Eye (tissue), 1 donor: ENCODE measurements at regions not wholly inside any gene's neighbourhood (a gene's known extent, or its start where the extent isn't known, plus 50 kb on each side); places are given as distances from the start of the nearest gene placed in this dataset.
"Not testable (repeated sequence)": the region's sequence is repeated elsewhere in the genome, so short reads cannot be mapped to it uniquely, and the experiment has no call there.

ENCODE experiments used
- DNase-seq: peaks from one replicate; pipeline ENCODE4 v3.0.0-alpha.2; 2015

GRCh38 chr2:60355849-60356261, 197.6 kb downstream of the BCL11A start:
- no peak for DNase-seq

GRCh38 chr2:60354713-60355112, 198.7 kb downstream of the BCL11A start:
- DNase-seq = no peak

- no peak for DNase-seq
These were observed 199.6 kb downstream of the BCL11A start for GRCh38 chr2:60353863-60354262.

DNA sequence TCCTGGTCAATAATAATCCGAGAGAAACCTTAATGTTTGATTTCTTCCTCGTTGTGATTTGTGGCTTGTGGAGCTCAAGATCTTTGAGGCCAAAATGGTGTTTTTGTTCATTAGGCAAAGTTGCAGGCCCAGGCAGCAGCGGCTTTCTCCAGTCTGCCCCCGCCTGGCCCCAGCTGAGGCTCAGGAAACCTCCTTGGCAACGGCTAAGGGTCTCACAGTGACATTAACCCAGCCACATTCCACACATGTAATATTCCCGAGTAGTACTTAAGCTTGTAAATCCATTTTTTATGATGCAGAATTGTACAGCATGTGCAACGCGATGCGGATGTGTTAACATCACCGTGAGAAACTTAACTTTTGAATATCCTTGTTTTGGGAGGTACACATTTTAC, 200.1 kb downstream of the BCL11A start:
- peak; percentile 61 for DNase-seq

GRCh38 chr2:60352491-60353405, 200.7 kb downstream of the BCL11A start:
- DNase-seq = peak; percentile 35

DNA sequence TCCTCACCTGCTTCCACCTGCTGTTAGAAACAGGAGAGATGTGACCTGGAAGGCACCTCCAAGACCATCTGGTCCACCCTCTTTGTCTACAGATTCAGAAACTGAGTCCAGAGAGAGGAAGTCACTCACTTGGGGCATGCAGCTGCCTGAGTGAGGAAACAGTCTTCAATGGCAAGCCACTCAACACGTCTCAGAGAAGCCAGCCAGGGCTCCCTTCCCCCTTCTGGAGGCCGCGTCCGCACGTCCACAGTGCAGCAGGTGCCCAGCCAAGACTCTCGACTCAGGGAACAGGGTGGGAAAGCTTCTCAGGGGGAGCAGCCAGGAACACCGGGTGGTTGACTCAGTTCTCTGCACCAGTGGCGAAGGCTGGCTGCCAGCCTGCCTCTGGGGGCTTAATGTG, 201.7 kb downstream of the BCL11A start:
- DNase-seq = no peak

DNA sequence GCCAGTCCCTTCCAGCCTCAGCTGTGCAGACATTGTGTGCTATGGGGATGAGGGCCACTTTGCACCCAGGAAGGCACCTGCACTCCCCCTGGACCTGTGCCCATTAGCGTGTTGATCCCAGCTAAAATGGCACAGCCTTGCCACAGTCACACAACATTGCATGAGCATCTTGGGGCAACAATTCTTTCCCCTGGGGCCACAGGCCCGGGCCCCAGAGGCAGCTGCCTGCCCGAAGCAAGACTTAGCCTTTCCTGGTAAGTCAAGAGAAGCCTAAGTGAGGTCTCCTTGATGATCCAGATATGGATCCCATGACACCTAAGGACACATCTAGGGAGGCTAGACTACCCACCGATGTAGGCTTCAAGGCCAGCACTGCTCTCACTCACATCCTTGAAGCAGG, 202.1 kb downstream of the BCL11A start:
- DNase-seq = no peak

DNA sequence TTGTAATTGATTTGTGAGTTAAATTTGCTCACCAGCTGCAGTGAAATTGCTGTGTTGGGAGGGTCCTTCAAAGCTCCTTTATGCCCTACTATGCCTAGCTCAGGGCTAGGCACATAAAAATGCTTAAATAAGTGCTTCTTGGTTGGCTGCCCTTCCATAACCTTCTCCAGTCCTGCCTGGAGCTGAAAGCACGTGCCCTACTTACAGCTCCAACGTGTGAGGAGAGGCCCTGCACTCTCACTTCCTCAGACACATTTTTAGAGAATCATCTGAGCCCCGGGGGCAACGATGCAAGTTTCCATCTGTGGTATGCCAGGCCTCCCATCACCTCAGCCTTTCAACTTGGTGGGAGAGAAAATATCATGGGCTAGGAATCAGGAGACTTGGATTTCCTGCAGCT, 202.7 kb downstream of the BCL11A start:
- no peak for DNase-seq

GRCh38 chr2:60347781-60348180, 205.7 kb downstream of the BCL11A start:
- DNase-seq = no peak

GRCh38 chr2:60342491-60342890, 211.0 kb downstream of the BCL11A start:
- DNase-seq = not testable (repeated sequence)

GRCh38 chr2:60341151-60341550, 212.3 kb downstream of the BCL11A start:
- DNase-seq = no peak

GRCh38 chr2:60339286-60339685, 214.2 kb downstream of the BCL11A start:
- DNase-seq = no peak

GRCh38 chr2:60337142-60337497, 216.3 kb downstream of the BCL11A start:
- no peak for DNase-seq

- no peak for DNase-seq
These were observed 216.9 kb downstream of the BCL11A start for GRCh38 chr2:60336442-60337141.

- no peak for DNase-seq
These were observed 217.8 kb downstream of the BCL11A start for GRCh38 chr2:60335533-60336237.

GRCh38 chr2:60334610-60335009, 218.8 kb downstream of the BCL11A start:
- DNase-seq = no peak

DNA sequence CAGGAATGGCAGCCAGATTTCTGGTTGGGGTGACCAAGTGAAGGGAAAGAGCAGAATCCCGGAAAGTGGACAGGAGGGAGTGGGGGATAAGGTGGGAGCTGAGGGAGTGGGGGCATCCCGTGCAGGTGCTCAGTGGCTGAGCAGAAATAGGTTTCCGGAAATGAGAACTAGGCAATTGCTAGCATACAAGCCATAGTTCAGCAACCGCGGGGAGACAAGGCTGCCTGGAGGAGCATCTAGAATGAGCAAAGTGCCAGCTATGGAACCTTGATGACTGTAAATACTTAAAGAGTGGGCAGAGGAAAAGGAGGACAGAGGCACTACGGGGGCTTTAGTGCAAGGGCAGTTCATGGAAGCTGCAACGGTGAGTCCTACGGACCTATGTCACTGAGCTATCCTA, 220.2 kb downstream of the BCL11A start:
- no peak for DNase-seq

DNA sequence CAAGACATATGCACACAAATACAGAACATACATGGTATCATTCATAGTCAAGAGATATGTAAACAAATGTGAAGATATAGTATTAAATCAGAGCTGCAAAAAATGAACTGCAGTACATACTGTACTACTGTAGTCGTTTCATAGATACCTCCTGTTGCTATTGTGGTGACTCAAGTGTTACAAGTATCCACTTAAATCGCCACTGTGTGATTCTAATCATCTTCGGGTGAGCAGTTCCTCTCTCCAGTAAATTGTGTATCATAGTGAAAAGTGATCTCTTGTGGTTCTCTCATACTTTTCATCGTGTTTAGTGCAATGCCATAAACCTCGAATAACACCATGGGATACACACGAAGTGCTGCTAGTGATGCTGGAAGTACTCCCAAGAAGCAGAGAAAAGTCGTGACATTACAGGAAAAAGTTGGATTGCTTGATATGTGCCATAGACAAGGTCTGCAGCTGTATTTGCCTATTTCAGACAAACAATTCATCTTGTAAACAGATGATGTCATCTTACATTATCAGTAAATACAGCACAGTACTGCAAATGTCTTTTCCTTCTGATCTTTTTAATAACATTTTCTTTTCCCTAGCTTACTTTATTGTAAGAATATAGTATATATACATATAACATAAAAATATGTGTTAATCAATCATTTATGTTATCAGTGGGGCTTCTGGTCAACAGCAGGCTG, 222.2 kb downstream of the BCL11A start:
- no peak for DNase-seq

DNA sequence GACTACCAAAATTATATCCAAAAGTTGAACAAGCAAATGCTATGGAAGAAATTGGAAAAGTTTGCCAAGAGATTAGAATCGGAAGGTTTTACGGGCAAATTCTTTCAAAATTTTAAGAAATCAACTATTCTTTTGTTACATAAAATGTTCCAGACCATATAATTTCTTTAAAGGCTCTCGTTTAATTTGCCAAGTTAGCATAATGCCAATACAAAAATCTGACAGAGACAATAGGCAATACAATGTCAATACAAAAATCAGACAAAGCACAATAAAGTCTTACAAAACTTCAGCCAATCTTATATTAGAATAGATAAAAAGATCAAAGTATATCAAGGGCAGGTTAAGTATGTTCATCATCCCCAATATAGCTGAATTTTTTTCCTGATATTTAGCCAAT, 224.2 kb downstream of the BCL11A start:
- no peak for DNase-seq

- DNase-seq = no peak
These were observed 228.9 kb downstream of the BCL11A start for GRCh38 chr2:60324536-60324935.

GRCh38 chr2:60321816-60322215, 231.6 kb downstream of the BCL11A start:
- DNase-seq = no peak

- peak; percentile 68 for DNase-seq
These were observed 232.7 kb downstream of the BCL11A start for GRCh38 chr2:60320724-60321123.

- no peak for DNase-seq
These were observed 234.4 kb downstream of the BCL11A start for GRCh38 chr2:60319031-60319547.
